Hippocampal formation (tissue), 2 donors: ENCODE measurements at regions not wholly inside any gene's neighbourhood (a gene's known extent, or its start where the extent isn't known, plus 50 kb on each side); places are given as distances from the start of the nearest gene placed in this dataset.

Experiments
- DNase-seq, 2 donors: peaks; one replicate each; lab custom pipeline; 2025; lab: John Stamatoyannopoulos, UW

GRCh38 chr1:163013826-163014600 lies 55.1 kb upstream of the RGS4 start:
- no peak for DNase-seq

GRCh38 chr1:163006051-163006834 lies 62.9 kb upstream of the RGS4 start:
- DNase-seq, result no peak

DNA sequence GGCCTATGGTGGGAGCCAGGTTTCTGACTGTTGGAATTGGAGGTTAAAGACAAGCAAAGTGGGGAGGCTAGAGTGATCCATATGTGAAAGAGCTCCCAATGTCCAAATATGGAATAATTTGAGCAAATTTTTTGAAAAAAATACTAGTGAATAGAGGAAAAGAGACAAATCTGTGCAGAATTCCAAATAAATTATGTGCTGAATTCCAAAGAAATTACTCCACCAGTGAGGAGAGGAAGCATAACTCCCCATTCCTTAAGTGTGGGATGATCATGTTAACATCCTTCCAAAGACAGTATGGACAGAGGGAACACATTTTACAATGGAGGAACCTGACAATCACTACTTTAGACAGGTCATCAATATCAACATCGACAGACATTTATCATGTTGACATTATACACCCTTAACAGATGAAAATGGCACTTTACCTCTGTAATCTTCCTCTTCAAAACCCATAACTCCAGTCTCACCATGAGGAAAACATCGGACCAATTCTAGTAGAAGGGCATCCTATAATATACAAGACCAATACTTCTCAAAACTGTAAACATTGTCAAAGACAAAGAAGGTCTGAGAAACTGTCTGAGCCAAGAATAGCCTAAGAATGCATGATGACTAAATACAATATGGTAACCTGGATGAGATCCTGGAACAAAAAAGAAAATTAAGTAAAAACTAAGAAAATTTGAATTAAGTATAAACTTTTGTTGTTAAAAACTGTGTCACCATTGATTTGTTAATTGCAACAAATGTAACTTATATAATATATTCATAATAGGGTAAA lies 71.5 kb upstream of the RGS4 start:
- DNase-seq, result no peak

GRCh38 chr1:162996261-162996660 lies 72.9 kb upstream of the RGS4 start:
- no peak for DNase-seq

DNA sequence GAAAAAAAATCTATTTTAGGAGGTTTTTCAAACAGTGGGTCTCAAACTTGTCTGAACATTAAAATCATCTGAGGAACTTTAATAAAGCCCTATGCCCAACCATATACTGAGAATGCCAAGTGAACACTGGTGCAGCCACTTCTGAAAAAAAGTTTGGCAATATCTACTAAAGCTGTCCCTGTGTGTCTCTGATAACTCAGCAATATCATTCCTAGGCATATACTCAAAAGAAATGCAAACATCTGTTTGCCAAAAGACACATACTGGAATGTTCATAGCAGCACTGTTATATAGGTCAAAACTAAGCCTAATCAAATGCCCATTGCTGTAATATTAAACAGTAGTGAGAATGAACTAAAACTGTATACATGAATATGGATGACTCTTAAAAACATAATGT lies 74.2 kb upstream of the RGS4 start:
- DNase-seq, result no peak

DNA sequence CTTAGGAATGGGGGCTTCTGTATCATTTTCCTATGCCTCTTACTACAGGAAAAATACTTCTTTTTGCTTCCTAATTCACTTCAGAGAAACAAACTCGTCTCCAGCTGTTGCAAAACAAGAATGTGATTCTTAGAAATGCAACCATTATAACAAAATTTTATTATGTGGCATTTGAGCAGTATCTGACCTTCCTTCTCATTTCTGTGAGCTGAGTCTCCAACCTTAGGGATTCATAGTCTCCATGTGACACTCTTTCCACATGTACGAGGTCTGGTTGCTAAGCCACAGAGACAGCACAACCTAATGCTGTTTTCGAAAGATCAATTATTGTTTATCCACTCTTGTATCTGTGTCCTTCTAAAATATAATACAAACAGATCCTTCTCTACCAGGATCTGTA lies 75.3 kb upstream of the RGS4 start:
- DNase-seq, result no peak

GRCh38 chr1:162992945-162993344 lies 76.2 kb upstream of the RGS4 start:
- no peak for DNase-seq

DNA sequence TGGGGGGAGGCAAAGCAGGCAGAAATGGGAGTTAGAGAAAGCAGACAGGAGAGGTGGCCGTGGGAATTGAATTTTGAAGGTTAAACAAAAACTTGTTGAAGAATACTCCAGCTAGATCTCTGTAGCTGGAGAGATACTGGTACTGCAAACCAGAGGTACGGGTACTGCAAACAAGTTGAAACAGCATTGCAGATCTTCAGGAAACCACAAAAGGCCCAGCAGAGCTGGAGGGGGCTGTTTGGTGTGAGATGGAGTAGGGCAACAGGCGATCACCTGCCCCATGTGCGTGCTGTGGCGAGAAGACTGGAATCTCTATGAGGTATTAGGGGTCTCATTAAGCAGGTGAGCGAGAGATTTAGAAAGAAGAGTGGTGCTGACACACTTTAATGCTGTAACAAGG lies 77.7 kb upstream of the RGS4 start:
- no peak for DNase-seq

- DNase-seq, result no peak
These were observed 78.5 kb upstream of the RGS4 start for GRCh38 chr1:162990665-162991064.

DNA sequence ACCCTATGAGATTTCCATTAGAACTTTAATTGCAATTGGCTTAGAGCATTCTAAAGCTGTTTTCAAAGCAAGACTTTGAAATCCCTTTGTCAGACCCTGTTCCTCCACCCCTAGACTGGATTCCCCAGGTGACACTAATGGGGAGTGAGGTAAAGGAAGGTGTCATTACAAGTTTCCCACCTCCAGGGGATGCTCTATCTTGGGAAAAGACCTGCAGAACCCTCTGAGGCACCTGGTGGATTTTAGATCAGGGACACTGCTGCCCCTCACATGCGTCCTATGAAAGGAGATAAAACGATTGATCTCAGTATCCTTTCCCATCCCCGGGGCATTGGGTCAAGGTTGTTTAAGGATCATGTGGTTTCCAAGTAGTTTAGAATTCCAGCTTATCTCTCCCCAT lies 80.3 kb upstream of the RGS4 start:
- no peak for DNase-seq

DNA sequence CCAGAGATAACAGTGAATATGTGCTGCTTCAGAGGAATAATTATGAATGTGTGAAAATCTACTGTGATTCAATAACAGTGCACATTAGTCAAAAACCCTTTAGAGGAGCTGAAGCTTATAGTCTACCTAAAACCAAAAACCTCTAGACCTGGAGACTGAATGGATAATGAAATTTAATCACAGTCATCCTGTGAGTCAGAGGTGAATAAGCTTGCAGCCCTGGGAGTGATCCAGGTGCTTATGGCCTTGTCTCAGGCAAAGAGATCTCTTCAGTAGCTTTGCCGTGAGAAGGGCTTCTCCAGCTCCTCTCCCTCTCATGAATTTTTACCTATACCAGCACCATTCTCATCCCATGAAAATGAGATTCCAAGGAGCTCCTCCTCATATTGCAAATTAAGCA lies 81.3 kb upstream of the RGS4 start:
- DNase-seq, result no peak

DNA sequence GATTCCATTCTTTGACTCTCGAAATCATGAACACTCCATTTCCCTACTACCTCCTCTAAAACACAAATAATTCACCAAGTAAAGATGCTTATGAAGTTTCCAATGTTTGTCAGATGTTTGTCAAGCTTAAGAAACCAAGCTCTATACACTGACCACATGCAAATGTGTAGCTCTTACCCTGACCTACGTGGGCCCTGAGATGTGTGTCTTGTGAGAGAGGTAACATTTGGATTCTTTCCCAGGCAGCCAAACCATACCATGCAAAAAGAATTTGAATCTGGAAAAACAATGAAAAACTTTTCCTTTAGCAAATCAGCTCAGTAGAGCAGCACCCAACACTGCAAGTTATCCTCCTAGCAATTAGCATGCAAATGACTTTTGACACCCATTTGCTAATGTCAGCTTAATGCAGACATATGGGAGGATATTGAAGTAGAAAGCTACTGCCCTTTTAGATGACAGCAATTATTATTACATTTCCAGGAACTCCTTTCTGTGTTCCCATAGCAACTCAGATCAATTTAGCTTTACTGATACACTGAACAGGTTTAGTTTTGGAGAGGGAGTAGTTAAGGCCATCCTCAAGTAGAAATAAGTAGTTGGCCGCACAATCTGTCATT lies 83.2 kb upstream of the RGS4 start:
- no peak for DNase-seq

DNA sequence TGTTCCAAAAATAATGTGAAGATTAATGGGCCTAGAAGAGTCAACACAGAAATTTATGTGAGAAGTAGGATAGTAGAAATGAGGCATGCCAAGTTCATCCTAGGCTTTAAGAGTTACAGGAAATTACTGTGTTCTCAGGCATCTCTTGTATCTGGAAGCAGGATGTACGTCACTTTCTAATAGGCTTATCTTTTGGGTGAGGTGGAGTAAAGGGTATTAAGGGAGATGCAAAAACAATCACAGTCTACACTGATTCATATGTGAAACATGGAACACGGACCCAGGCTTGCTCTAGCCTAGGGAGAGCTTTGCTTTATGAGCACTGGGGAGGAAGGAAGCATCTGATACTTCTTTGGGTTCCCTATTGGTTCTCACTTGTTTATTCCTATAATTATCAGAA lies 84.5 kb upstream of the RGS4 start:
- DNase-seq, result no peak

DNA sequence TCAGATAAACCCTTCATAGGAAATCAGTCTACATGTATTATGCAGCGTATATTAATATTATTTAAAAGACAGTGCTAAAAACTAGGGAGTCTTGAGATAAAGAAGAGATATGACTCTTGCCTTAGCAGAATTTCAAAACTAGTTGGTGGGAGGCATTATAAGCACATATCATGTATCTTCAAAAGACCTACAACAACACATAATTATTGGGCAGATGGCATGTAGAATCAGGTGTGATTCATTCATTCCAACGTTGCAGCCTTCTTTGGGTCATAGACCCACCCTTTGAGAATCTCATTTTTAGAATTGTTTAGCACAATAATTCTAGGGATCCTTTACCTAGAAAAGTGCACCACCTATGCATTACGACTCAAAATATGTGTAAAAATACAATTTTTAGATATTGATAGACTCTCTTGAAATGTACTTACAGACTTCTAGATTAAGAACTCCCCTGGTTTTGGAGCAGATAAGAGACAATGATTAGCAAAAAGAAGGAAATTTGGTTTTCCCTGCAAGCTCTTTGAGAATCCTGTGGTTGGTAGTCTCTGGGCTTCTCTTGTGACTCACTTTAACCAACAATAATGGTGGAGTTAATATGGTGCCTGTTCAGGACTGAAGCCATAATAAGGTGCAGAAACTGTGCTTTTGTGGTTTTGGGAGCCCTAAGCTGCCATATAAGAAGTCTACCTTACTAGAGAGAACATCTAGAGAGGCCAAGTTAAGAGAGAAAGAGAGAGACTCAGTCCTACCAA lies 85.3 kb upstream of the RGS4 start:
- DNase-seq, result no peak

DNA sequence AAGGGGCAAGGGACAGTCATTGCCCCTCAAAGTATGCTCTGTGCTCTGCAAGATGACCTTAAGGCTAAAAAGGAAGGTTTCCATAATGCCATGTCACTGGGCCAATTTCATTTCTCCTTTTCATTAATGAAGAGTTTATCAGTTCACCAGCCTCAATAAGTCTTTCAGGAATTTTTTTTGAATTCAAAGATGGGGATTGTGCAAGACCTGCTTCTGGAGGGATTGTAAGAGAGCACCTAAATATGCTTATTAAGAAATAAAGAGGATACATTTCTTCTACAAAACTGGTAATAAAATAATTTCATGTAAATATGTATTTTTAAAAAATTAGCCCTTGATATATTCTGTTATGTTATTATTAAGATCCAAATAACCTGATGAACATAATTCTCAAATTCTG lies 86.8 kb upstream of the RGS4 start:
- no peak for DNase-seq

DNA sequence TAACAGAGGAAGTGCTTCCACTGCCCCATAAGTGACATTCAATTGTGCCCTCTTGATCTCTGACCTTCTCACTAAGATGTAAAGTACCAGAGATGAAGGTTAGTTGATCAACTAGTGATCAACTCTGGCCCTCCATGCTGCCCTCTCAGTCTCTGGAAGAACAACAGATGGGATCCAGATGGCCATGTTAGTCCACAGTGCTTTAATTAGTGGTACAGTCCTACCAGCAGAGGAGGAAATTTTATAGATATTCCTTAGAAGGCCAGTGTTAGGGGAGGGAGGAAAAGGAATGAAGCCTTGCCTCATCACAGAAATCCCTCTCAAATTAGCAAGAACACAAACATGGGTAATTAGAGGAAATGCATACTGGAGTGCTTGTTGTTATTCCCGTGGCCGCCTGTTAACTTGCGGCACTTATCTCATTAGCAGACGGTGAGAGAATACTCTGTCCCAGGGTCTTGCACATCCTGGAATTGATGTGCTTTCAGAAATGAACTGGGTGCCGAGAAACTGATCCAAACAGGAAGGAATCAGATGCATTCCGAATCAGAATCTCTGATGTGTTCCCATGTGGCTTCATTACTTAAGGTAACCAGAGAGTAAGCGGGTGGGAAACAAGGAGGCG lies 91.1 kb upstream of the RGS4 start:
- DNase-seq, result no peak

- DNase-seq, result no peak
These were observed 92.5 kb upstream of the RGS4 start for GRCh38 chr1:162976628-162977027.

- no peak for DNase-seq
These were observed 94.4 kb upstream of the RGS4 start for GRCh38 chr1:162974810-162975209.

DNA sequence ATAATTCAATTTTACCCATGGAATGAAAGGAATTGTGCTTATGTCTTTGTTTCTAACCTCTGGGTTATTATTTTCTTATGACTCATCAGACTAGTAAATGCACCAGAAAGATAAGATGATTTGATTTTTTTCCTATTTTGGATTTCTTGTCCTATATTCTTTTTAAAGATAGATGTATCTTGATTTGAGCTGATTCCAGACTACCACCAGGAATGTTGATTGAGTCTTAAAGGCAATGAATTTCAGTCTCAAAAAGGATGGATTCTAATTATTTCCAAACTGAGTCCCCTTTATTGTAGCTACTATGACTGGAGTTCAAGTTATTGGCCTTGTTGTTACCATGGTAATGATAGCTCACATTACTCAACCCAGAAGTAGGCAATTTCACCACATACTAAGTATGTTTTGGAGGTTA lies 95.8 kb upstream of the RGS4 start:
- DNase-seq, result no peak

GRCh38 chr1:162972773-162973172 lies 96.4 kb upstream of the RGS4 start:
- DNase-seq, result no peak

GRCh38 chr1:162970021-162970420 lies 99.1 kb upstream of the RGS4 start:
- DNase-seq, result no peak
